ENCODE measurements at regions not wholly inside any gene's neighbourhood (a gene's known extent, or its start where the extent isn't known, plus 50 kb on each side); places are given as distances from the start of the nearest gene placed in this dataset.
A peak's percentile ranks its signal among the peaks of the same experiment; 100 is the strongest.

- H3K27ac ChIP-seq (ENCODE audit: low read depth in 1 of 2, low read length in 1 of 2) = peak overlapping the region in 1 of 2 donors; percentile 56
- no peak for DNase-seq
- no peak for ATAC-seq (ENCODE audit: insufficient read depth, low FRiP score)
- peaks cover 0 to 5% (median 0%) of the 10 kb centered on the region in 4 donors for H3K9me3 ChIP-seq (ENCODE audit: control insufficient read depth in 4 of 4, insufficient read depth in 3 of 4, low read length in 3 of 4)
- WGBS, 2 donors = 66 to 82% methylated on average over 11 of the region's 11 CpGs
- no peak overlapping the region for H3K4me3 ChIP-seq
- no peaks in the 10 kb centered on the region for H3K27me3 ChIP-seq (ENCODE audit: control insufficient read depth in 3 of 3, insufficient read depth in 3 of 3, low read length in 2 of 3)
- H3K36me3 ChIP-seq (ENCODE audit: control insufficient read depth in 4 of 4, insufficient read depth in 4 of 4, low read length in 4 of 4) = no peaks in the 10 kb centered on the region
- H3K9ac ChIP-seq (ENCODE audit: insufficient read depth in 1 of 2, low read length in 2 of 2) = no peak overlapping the region
- TF ChIP-seq, protein P1, sequence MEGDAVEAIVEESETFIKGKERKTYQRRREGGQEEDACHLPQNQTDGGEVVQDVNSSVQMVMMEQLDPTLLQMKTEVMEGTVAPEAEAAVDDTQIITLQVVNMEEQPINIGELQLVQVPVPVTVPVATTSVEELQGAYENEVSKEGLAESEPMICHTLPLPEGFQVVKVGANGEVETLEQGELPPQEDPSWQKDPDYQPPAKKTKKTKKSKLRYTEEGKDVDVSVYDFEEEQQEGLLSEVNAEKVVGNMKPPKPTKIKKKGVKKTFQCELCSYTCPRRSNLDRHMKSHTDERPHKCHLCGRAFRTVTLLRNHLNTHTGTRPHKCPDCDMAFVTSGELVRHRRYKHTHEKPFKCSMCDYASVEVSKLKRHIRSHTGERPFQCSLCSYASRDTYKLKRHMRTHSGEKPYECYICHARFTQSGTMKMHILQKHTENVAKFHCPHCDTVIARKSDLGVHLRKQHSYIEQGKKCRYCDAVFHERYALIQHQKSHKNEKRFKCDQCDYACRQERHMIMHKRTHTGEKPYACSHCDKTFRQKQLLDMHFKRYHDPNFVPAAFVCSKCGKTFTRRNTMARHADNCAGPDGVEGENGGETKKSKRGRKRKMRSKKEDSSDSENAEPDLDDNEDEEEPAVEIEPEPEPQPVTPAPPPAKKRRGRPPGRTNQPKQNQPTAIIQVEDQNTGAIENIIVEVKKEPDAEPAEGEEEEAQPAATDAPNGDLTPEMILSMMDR (IDR thresholded peaks at IDR 0.05; ENCODE audit: control extremely low read depth, extremely low read depth) = no peak
- H3K4me1 ChIP-seq (ENCODE audit: control insufficient read depth in 5 of 5, insufficient read depth in 5 of 5, low read length in 5 of 5) = peaks cover 0 to 8% (median 0%) of the 10 kb centered on the region in 5 donors
These were observed 116.6 kb downstream of the MRPL14 start for GRCh38 chr6:44010411-44011349.

DNA sequence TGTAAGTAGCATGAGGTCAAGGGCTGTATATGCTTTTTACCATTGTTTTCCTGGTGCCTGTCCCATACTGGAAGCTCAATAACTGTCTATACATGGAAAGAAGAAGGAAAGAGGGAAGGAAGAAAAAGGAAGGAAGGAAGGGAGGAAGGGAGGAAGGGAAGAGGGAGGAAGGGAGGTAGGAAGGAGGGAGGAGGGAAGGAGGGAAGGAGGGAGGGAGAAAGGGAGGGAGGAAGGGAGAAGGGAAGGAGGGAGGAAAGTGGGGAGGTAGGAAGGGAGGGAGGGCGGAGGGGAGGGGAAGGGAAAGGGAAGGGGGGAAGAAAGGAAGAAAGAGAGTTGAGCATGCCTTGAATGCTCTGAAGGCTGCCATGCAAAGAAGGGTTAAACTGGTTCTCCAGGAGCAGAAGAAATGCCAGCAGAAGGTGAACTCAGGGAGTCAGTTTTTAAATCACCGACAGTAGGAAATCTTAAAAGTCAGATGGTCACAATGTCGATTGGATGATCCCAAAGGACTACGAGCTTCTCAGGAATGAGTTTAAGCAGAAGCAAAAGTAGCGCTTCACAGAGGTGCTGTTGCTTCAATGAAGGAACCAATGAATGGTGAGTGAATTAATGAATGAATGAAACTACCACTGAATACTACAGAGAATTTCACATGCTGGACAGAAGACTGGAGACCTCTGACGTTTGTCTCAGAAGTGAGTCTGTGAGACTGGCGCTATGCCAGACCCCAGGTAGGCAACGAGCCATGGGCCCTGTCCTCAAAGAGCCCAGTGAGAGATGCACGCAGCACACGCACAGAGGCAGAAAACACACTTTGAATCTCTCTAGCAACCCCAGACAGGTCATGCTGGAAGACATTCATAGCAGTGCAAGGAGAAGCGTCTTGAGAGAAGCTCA is 117.6 kb downstream of the MRPL14 start:
- peak overlapping the region in 1 of 2 donors; percentile 56 for H3K27ac ChIP-seq (ENCODE audit: low read depth in 1 of 2, low read length in 1 of 2)
- 72 to 75% methylated on average over 11 of the region's 11 CpGs for WGBS, 2 donors
- H3K9ac ChIP-seq (ENCODE audit: insufficient read depth in 1 of 2, low read length in 2 of 2) = no peak overlapping the region
- no peak for DNase-seq
- H3K9me3 ChIP-seq (ENCODE audit: control insufficient read depth in 4 of 4, insufficient read depth in 3 of 4, low read length in 3 of 4) = peaks cover 0 to 5% (median 0%) of the 10 kb centered on the region in 4 donors
- no peak for ATAC-seq (ENCODE audit: insufficient read depth, low FRiP score)
- no peaks in the 10 kb centered on the region for H3K36me3 ChIP-seq (ENCODE audit: control insufficient read depth in 4 of 4, insufficient read depth in 4 of 4, low read length in 4 of 4)
- H3K4me1 ChIP-seq (ENCODE audit: control insufficient read depth in 5 of 5, insufficient read depth in 5 of 5, low read length in 5 of 5) = peaks cover 0 to 8% (median 5%) of the 10 kb centered on the region in 5 donors
- TF ChIP-seq, protein P1 (IDR thresholded peaks at IDR 0.05; ENCODE audit: control extremely low read depth, extremely low read depth) = no peak
- no peak overlapping the region for H3K4me3 ChIP-seq
- H3K27me3 ChIP-seq (ENCODE audit: control insufficient read depth in 3 of 3, insufficient read depth in 3 of 3, low read length in 2 of 3) = no peaks in the 10 kb centered on the region

DNA sequence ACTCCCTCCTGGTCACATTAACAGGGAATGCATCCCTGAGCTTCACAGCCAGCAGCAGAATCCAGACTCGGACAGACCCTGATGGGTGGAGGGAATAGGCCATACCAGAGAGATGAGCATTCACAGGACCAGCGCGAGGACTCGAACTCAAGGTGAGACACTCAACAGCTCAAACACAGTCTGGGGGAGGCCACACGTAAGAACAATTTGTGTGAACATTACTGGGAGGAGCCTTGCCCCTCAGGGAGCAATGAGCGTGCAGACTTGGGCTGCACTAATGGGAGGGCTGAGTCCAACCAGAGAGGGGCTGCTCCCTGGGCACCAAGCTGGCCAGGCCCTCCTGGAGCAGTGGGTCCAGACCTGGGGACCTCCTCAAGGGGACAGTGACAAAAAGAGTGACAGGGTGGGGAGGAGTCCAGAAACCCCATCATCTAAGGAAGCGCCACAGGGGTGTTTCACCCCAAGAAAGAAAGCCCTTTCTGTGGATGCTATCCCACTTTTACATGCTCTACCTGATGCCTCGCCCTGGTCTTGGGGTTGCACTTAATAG is 118.4 kb downstream of the MRPL14 start:
- no peak overlapping the region for H3K4me3 ChIP-seq
- H3K27ac ChIP-seq (ENCODE audit: low read depth in 1 of 2, low read length in 1 of 2) = no peak overlapping the region
- H3K36me3 ChIP-seq (ENCODE audit: control insufficient read depth in 4 of 4, insufficient read depth in 4 of 4, low read length in 4 of 4) = no peaks in the 10 kb centered on the region
- ATAC-seq (ENCODE audit: insufficient read depth, low FRiP score) (no peak), DNase-seq (no peak)
- peaks cover 0 to 5% (median 0%) of the 10 kb centered on the region in 4 donors for H3K9me3 ChIP-seq (ENCODE audit: control insufficient read depth in 4 of 4, insufficient read depth in 3 of 4, low read length in 3 of 4)
- peaks cover 0 to 8% (median 7%) of the 10 kb centered on the region in 5 donors for H3K4me1 ChIP-seq (ENCODE audit: control insufficient read depth in 5 of 5, insufficient read depth in 5 of 5, low read length in 5 of 5)
- TF ChIP-seq, protein P1 (IDR thresholded peaks at IDR 0.05; ENCODE audit: control extremely low read depth, extremely low read depth) = no peak
- H3K9ac ChIP-seq (ENCODE audit: insufficient read depth in 1 of 2, low read length in 2 of 2) = no peak overlapping the region
- WGBS, 2 donors = 91 to 98% methylated on average over 8 of the region's 8 CpGs
- H3K27me3 ChIP-seq (ENCODE audit: control insufficient read depth in 3 of 3, insufficient read depth in 3 of 3, low read length in 2 of 3) = no peaks in the 10 kb centered on the region

Measured in lung (tissue), 11 donors.